ENCODE measurements at regions not wholly inside any gene's neighbourhood (a gene's known extent, or its start where the extent isn't known, plus 50 kb on each side); places are given as distances from the start of the nearest gene placed in this dataset.
A peak's percentile ranks its signal among the peaks of the same experiment; 100 is the strongest.

DNA sequence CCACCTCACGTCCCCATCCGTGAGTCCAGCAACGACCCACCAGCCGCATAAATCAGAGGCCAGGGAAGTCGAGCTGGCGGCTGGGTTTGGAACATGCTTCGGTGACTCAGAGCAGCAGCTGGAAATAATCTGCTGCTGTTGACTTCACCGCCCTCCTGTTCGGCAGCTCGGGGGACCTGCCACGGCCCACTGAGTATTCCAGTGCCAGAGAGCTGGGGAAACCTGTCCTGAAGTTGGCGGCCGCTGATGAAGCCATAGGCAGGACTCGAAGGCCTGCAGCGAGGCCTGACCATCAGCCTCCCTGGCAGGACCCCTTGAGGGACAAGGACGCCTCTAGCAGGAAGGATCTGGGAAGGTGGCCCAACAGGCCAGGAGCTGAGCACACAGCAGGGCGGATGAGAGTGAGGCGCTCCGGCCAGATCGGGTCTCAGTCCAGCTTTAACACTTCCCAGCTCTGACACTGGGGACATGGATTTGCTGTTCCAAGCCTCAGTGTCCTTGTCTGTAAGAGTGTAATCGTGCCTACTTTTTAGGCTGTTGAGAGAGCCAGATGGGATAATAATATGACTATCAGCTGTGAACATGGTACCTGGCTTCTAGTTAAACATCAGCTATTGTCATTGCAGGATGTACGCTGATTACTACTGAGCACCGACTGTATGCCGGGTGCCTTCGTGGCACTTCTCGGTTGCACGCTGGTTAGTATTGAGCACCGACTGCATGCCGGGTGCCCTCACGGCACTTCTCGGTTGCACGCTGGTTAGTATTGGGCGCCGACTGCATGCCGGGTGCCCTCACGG lies 50.4 kb upstream of the CIBAR2 start (continued):
- TF ChIP-seq, protein P1, sequence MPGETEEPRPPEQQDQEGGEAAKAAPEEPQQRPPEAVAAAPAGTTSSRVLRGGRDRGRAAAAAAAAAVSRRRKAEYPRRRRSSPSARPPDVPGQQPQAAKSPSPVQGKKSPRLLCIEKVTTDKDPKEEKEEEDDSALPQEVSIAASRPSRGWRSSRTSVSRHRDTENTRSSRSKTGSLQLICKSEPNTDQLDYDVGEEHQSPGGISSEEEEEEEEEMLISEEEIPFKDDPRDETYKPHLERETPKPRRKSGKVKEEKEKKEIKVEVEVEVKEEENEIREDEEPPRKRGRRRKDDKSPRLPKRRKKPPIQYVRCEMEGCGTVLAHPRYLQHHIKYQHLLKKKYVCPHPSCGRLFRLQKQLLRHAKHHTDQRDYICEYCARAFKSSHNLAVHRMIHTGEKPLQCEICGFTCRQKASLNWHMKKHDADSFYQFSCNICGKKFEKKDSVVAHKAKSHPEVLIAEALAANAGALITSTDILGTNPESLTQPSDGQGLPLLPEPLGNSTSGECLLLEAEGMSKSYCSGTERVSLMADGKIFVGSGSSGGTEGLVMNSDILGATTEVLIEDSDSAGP (CRISPR knock-in tag; IDR thresholded peaks at IDR 0.05; ENCODE audit: borderline replicate concordance): peak; percentile 42; the same call in 1 of the 2 replicates
- TF ChIP-seq, protein P2, sequence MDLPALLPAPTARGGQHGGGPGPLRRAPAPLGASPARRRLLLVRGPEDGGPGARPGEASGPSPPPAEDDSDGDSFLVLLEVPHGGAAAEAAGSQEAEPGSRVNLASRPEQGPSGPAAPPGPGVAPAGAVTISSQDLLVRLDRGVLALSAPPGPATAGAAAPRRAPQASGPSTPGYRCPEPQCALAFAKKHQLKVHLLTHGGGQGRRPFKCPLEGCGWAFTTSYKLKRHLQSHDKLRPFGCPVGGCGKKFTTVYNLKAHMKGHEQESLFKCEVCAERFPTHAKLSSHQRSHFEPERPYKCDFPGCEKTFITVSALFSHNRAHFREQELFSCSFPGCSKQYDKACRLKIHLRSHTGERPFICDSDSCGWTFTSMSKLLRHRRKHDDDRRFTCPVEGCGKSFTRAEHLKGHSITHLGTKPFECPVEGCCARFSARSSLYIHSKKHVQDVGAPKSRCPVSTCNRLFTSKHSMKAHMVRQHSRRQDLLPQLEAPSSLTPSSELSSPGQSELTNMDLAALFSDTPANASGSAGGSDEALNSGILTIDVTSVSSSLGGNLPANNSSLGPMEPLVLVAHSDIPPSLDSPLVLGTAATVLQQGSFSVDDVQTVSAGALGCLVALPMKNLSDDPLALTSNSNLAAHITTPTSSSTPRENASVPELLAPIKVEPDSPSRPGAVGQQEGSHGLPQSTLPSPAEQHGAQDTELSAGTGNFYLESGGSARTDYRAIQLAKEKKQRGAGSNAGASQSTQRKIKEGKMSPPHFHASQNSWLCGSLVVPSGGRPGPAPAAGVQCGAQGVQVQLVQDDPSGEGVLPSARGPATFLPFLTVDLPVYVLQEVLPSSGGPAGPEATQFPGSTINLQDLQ (CRISPR knock-in tag; IDR thresholded peaks at IDR 0.05): no peak
- TF ChIP-seq STAG1 (CRISPR knock-in tag; IDR thresholded peaks at IDR 0.05) (peak; percentile 30; the same call in 1 of the 2 replicates), ZNF562 (CRISPR knock-in tag; IDR thresholded peaks at IDR 0.05; ENCODE audit: borderline replicate concordance) (no peak), MED1 (CRISPR knock-in tag; IDR thresholded peaks at IDR 0.05) (peak; percentile 14; the same call in 1 of the 2 replicates), ZNF879 (CRISPR knock-in tag; IDR thresholded peaks at IDR 0.05) (peak; percentile 45; the same call in 1 of the 2 replicates), ZNF746 (CRISPR knock-in tag; IDR thresholded peaks at IDR 0.05) (no peak), HMG20B (CRISPR knock-in tag; conservative IDR thresholded peaks at IDR 0.05) (no peak), ZNF431 (CRISPR knock-in tag; IDR thresholded peaks at IDR 0.05; ENCODE audit: borderline replicate concordance, low read depth) (no peak), GATAD2A (CRISPR knock-in tag; IDR thresholded peaks at IDR 0.05) (peak; percentile 32; the same call in 1 of the 2 replicates), ZNF260 (CRISPR knock-in tag; IDR thresholded peaks at IDR 0.05; ENCODE audit: borderline replicate concordance, low read depth) (no peak), ZNF546 (CRISPR knock-in tag; conservative IDR thresholded peaks at IDR 0.05) (no peak), ZNF570 (CRISPR knock-in tag; IDR thresholded peaks at IDR 0.05; ENCODE audit: borderline replicate concordance) (no peak)
- TF ChIP-seq, protein P3, sequence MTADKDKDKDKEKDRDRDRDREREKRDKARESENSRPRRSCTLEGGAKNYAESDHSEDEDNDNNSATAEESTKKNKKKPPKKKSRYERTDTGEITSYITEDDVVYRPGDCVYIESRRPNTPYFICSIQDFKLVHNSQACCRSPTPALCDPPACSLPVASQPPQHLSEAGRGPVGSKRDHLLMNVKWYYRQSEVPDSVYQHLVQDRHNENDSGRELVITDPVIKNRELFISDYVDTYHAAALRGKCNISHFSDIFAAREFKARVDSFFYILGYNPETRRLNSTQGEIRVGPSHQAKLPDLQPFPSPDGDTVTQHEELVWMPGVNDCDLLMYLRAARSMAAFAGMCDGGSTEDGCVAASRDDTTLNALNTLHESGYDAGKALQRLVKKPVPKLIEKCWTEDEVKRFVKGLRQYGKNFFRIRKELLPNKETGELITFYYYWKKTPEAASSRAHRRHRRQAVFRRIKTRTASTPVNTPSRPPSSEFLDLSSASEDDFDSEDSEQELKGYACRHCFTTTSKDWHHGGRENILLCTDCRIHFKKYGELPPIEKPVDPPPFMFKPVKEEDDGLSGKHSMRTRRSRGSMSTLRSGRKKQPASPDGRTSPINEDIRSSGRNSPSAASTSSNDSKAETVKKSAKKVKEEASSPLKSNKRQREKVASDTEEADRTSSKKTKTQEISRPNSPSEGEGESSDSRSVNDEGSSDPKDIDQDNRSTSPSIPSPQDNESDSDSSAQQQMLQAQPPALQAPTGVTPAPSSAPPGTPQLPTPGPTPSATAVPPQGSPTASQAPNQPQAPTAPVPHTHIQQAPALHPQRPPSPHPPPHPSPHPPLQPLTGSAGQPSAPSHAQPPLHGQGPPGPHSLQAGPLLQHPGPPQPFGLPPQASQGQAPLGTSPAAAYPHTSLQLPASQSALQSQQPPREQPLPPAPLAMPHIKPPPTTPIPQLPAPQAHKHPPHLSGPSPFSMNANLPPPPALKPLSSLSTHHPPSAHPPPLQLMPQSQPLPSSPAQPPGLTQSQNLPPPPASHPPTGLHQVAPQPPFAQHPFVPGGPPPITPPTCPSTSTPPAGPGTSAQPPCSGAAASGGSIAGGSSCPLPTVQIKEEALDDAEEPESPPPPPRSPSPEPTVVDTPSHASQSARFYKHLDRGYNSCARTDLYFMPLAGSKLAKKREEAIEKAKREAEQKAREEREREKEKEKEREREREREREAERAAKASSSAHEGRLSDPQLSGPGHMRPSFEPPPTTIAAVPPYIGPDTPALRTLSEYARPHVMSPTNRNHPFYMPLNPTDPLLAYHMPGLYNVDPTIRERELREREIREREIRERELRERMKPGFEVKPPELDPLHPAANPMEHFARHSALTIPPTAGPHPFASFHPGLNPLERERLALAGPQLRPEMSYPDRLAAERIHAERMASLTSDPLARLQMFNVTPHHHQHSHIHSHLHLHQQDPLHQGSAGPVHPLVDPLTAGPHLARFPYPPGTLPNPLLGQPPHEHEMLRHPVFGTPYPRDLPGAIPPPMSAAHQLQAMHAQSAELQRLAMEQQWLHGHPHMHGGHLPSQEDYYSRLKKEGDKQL (CRISPR knock-in tag; IDR thresholded peaks at IDR 0.05; ENCODE audit: low read depth): no peak
- TF ChIP-seq, protein P4, sequence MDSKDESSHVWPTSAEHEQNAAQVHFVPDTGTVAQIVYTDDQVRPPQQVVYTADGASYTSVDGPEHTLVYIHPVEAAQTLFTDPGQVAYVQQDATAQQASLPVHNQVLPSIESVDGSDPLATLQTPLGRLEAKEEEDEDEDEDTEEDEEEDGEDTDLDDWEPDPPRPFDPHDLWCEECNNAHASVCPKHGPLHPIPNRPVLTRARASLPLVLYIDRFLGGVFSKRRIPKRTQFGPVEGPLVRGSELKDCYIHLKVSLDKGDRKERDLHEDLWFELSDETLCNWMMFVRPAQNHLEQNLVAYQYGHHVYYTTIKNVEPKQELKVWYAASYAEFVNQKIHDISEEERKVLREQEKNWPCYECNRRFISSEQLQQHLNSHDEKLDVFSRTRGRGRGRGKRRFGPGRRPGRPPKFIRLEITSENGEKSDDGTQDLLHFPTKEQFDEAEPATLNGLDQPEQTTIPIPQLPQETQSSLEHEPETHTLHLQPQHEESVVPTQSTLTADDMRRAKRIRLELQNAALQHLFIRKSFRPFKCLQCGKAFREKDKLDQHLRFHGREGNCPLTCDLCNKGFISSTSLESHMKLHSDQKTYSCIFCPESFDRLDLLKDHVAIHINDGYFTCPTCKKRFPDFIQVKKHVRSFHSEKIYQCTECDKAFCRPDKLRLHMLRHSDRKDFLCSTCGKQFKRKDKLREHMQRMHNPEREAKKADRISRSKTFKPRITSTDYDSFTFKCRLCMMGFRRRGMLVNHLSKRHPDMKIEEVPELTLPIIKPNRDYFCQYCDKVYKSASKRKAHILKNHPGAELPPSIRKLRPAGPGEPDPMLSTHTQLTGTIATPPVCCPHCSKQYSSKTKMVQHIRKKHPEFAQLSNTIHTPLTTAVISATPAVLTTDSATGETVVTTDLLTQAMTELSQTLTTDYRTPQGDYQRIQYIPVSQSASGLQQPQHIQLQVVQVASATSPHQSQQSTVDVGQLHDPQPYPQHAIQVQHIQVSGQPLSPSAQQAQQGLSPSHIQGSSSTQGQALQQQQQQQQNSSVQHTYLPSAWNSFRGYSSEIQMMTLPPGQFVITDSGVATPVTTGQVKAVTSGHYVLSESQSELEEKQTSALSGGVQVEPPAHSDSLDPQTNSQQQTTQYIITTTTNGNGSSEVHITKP (CRISPR knock-in tag; IDR thresholded peaks at IDR 0.05; ENCODE audit: low read depth): no peak
